NCI-H526 treated with DMSO at 0.1 percent for 48 hours (cell line): ENCODE measurements at regions not wholly inside any gene's neighbourhood (a gene's known extent, or its start where the extent isn't known, plus 50 kb on each side); places are given as distances from the start of the nearest gene placed in this dataset.

ENCODE experiments used
- DNase-seq: peaks from one replicate; lab custom pipeline; 2025; lab: John Stamatoyannopoulos, UW

DNA sequence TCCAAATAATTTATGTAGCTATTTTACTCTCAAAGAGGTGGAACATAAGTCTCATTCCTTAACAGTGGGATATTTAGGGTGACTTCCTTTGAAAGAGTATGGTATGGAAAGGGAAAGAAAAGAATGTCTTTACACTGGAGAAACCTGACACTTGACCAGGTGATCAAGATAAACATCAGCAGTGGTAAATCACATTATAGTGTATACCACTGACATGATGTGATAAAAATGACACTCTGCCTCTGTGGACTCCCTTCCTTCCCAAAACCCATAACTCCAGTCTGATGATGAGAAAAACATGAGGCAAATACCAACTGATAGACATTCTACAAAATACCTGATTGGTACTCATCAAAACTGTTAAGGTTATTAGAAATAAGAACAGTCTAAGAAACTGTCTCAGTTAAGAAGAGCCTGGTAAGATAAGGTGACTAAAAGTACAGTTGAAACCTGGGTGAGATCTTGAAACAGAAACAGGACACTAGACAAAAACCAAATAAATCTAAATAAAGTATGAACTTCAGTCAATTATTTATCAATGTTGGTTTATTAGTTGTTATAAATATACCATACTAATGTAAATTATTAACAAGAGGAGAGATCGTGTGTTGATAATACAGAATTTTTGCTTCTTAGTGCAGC, 144.2 kb upstream of the PCDH18 start:
- DNase-seq = no peak

DNA sequence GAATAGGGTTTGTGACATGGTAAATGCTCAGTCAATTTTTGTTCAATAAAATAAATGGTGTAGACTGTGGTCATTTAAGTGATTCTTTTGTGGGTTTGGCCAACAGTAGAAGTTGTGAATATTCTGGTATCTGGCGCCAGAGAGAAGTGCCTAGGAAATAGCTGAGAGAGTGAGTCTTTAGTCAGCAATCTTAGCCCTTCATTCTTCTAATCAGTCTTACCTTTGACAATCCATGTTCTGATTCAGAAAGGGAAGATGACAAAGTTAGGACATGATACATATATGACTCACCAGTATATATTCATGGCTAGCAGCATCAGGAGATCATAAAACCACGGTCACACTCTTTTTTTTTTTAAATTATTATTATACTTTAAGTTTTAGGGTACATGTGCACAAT, 141.8 kb upstream of the PCDH18 start:
- DNase-seq = no peak

GRCh38 chr4:137668885-137669545, 136.7 kb upstream of the PCDH18 start:
- DNase-seq = no peak

DNA sequence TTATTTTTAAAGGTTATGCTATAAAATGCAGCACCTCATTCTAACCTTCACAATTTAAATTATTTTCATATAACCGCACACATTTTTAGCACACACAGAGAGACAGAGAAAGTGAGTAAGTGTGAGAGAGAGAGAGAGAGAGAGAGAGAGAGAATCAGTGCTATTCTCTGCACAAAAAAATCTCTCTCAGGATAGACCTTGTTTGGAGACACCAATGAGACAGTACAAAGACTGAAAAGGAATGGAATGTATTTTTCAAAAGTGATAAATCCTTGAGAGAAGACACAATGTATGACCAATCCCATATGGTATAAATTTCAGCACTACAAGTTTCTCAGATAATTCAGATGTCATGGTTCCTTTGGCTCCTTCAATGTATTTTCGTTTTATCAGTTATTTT, 132.1 kb upstream of the PCDH18 start:
- no peak for DNase-seq

GRCh38 chr4:137664046-137664387, 131.7 kb upstream of the PCDH18 start:
- DNase-seq = peak; percentile 21

DNA sequence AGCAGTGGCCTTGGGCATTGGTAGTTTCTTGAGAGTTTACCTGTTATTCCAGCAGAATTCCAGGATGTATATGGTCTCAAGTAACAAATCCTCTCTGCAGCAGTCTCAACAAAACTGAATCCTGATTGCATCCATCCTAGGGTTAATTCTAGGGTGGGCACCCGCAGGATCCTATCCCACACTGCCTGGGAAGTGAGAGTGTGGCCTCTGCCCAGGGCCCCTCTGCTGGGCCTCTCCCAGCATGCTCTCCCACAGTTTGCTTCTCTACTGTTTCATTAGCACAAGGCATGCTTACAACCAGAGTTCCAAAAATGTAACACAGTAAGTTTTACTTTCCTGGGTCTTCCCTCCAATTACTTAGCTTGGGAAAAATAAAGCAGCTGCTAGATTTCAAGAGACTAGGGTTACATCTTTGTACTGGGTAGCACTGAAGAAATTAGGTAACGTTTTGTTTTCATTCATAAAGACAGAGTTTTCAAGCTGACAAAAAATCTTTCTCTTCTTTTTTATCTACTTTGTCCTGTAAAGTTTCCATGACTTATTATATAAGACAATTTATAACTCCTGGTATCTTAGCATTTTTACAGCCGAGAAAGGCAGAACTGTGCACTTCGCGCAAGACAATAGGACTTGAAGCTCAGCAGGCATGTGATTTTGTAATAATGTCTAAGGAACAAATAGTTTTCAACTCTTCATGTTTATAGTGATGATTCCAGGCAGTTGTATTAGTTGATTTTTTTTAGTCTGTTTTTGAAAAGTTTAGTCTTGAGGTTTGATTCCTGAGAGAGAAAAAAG, 131.2 kb upstream of the PCDH18 start:
- DNase-seq = no peak

DNA sequence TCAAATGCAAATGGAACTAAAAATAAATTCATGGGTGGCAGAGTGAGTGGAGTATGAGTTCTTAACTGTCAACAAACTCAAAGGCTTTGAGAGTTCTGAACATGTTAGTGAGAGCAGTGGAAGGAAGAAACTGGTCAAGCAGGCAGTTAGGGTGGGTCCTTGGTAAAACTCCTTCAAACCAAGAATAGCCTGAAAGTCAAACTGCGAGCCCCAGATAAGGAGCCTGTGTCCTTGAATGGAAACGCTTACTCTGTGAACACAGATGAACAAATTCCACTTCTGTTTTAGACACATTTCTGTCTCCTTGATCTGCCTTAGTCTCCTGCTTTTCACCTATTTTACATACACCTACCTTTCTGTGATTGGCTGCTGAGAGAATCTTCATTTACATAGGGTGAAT, 129.4 kb upstream of the PCDH18 start:
- DNase-seq = no peak

DNA sequence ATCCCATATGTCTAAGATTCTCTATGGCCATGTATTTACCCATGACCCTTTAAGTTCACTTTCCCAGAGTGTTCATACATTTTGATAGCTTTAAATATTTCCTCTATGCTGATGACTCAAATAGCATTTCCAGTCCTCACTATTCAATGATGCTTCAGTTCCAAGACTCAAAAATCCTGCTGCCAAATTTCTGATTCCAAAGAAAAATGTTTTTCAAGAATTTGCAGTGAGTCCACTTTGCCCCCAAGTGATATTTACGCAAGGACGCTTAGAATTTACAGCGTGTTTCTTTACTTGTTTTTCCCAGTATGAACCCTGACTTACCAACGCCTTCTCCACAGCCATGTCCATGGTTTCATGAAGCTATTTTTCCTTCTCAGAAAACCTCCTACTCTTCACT, 127.9 kb upstream of the PCDH18 start:
- no peak for DNase-seq

DNA sequence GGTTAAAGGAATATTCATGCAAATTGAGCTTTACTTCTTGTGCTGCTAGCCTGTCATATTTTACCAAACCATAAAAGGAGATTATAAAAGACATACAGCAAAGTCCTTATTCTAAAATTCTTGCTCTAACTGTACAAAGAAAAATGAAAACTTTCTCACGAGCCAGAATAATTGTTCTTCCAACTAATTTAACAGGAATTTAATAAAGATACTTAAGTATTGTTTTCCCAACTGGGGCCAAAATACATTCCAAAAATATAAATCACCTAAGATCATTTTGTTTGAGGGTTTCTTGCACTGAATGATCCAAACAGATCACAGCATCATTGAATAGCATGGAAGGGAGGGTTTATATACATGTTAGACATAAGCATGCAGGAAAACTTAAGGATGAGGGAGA, 127.1 kb upstream of the PCDH18 start:
- no peak for DNase-seq

- DNase-seq = no peak
Measured at GRCh38 chr4:137656661-137657060, 124.4 kb upstream of the PCDH18 start.

GRCh38 chr4:137655302-137655701, 123.0 kb upstream of the PCDH18 start:
- no peak for DNase-seq

DNA sequence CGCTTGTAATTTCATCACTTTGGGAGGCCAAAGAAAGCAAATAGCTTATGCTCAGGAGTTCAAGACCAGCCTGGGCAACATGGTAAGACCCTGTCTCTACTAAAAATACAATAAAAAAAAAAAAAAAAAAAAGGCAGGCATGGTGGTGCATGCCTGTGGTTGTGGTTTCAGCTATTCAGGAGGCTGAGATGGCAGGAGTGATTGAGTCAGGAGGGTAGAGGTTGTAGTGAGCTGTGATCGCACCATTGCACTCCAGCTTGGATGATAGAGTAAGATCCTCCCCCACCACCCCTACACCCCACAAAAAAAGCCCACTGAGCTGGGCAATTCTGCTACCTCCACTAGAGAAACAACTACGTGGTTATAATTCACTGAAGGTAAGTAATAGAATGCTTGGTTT, 118.8 kb upstream of the PCDH18 start:
- no peak for DNase-seq

- no peak for DNase-seq
Measured at GRCh38 chr4:137649711-137650450, 117.6 kb upstream of the PCDH18 start.

- no peak for DNase-seq
Measured at GRCh38 chr4:137648531-137648930, 116.2 kb upstream of the PCDH18 start.

DNA sequence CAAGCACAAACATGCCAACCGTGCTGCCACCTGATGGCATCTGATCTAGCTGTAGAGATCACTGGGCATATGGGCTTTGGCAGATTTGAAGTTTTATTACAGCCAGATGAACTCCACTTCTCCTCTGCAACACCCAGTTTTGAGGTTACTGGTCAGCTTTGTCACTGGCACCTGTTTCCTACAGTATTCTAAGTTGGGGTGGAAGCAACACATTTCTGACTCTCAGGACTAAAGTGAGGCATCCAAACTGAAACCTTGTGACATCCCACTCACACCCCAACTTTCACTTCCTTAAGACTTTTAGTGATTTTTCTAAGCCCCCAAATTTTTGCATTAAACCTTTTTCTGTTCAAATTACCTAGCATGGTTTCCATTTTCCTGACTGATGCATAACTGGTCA, 115.1 kb upstream of the PCDH18 start:
- no peak for DNase-seq

DNA sequence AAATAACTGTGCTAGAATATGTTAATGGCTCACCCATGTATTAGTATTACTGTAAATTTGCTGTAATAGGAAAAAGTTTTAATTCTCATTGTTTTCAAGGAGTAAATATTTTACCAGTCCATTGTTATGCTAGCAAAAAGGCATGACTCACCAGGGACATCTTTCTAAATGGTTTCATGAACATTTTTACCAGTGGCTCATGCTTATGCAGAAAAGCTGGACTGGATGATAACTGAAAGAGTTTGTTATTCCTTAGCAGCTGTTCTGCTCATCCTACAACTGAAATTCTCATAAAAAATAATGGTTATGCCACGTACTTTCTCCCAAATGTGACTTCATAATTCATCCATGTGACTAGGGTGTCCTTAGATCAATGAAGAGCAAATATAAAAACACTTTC, 111.9 kb upstream of the PCDH18 start:
- DNase-seq = no peak

DNA sequence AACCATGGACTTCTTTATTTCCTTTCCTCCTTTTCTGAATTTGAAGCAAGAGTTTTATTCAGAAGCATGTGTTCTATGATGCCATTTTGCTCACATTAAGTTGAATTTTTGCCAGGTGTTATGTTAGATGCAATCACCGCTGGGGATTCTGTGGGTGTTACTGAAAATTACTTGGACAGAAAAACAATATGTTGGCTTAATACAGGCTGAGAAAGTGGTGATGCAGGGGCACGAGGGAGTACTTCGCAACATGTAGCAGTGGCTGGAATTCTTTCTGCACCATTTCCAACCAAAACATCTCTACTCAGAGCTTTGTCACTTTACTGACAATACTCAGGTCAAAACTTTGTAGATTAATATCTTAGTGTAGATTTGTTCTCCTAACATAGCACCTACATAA, 109.2 kb upstream of the PCDH18 start:
- DNase-seq = no peak

GRCh38 chr4:137640838-137641158, 108.5 kb upstream of the PCDH18 start:
- no peak for DNase-seq

GRCh38 chr4:137640156-137640837, 108.0 kb upstream of the PCDH18 start:
- no peak for DNase-seq

GRCh38 chr4:137638934-137639333, 106.6 kb upstream of the PCDH18 start:
- peak; percentile 21 for DNase-seq

DNA sequence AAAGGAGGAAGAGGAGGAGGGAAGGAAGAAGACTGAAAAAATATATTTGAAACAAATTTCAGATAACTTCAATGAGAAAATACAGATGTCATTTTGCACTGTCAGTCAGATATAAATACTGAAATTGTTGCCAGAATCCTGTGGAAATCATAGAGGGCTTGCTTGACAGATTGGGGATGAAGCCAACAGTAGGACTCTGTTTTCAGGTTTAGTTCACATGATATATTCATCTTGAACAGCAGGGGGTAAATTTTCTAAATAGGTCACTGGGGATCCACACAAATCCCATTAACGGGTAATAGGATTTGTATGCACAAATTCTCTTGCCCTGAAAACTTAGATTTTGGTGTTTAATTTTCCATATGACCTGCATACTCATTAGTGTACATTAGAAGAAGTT, 103.3 kb upstream of the PCDH18 start:
- no peak for DNase-seq

- no peak for DNase-seq
Measured at GRCh38 chr4:137635108-137635507, 102.8 kb upstream of the PCDH18 start.
